ENCODE measurements at regions not wholly inside any gene's neighbourhood (a gene's known extent, or its start where the extent isn't known, plus 50 kb on each side); places are given as distances from the start of the nearest gene placed in this dataset.
A peak's percentile ranks its signal among the peaks of the same experiment; 100 is the strongest.

DNA sequence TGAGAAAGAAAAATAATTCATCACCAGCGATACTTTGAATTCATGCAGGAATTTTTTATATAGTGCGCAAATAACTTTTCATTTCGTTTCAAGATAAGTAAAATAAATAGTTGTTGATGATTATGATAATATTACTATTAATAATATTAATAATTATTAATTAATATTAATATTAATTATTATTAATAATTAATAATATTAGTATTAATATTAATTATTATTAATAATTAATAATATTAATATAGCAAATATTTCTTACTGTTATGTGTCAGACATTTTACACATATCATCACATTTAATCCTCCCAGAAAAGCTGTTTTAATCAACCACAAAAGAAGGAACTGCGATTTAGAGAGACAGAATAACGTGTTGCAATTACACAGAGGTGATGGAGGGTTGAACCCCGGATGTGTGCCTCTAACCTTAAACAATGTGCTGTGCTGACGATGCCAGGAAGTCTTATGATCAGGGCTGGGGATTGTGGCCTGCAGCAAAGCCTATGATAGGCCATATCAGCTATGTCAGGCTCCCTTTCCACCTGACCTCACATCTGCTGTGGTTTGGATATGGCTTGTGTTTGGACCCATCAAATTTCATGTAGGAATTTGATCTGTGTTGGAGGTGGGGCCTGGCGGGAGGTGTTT, 263.5 kb upstream of the NR2F2 start:
- H3K36me3 ChIP-seq (replicated peaks; ENCODE audit: low read depth, low read length) = no peaks in the 10 kb centered on the region
- no peak overlapping the region for H3K4me3 ChIP-seq (ENCODE audit: low read length)
- no peak overlapping the region for H3K4me2 ChIP-seq (ENCODE audit: low read length)
- H4K20me1 ChIP-seq (ENCODE audit: insufficient read depth, low read length) = no peaks in the 10 kb centered on the region
- TF ChIP-seq EZH2phosphoT487 (IDR thresholded peaks at IDR 0.05; ENCODE audit: low read depth) = no peak
- TF ChIP-seq, protein P1, sequence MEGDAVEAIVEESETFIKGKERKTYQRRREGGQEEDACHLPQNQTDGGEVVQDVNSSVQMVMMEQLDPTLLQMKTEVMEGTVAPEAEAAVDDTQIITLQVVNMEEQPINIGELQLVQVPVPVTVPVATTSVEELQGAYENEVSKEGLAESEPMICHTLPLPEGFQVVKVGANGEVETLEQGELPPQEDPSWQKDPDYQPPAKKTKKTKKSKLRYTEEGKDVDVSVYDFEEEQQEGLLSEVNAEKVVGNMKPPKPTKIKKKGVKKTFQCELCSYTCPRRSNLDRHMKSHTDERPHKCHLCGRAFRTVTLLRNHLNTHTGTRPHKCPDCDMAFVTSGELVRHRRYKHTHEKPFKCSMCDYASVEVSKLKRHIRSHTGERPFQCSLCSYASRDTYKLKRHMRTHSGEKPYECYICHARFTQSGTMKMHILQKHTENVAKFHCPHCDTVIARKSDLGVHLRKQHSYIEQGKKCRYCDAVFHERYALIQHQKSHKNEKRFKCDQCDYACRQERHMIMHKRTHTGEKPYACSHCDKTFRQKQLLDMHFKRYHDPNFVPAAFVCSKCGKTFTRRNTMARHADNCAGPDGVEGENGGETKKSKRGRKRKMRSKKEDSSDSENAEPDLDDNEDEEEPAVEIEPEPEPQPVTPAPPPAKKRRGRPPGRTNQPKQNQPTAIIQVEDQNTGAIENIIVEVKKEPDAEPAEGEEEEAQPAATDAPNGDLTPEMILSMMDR (IDR thresholded peaks at IDR 0.05; ENCODE audit: low read depth, low read length) = no peak
- no peak overlapping the region for H3K27ac ChIP-seq (ENCODE audit: low read length)
- H3K9ac ChIP-seq (ENCODE audit: low read length) = no peak overlapping the region
- no peaks in the 10 kb centered on the region for H3K9me3 ChIP-seq (ENCODE audit: insufficient read depth, low read length)
- peaks cover 15% of the 10 kb centered on the region for H3K4me1 ChIP-seq (ENCODE audit: low read length)
- no peaks in the 10 kb centered on the region for H3K79me2 ChIP-seq (ENCODE audit: low read length)
- no peaks in the 10 kb centered on the region for H3K27me3 ChIP-seq (ENCODE audit: low read depth, low read length)
- H2AFZ ChIP-seq (ENCODE audit: low read depth, low read length) = peak overlapping the region; percentile 57; the same call in 1 of the 2 replicates

DNA sequence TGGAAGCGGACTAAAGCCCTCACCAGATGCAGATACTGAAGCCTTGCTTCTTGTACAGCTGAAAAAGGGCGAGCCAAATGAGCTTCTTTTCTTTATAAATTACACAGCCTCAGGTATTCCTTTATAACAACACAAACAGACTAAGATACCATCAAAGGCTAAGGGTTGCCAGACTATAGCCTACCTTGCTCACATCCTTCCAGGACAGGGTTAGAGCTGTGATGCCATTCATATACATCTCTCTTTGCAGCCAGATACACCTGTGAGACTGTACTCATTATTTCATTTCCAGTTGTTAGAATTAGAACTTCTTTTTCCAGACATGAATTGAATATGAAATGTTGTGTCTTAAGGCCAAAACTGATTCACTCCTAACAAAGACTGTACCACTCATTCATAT, 262.8 kb upstream of the NR2F2 start:
- H3K36me3 ChIP-seq (replicated peaks; ENCODE audit: low read depth, low read length) = no peaks in the 10 kb centered on the region
- H3K9me3 ChIP-seq (ENCODE audit: insufficient read depth, low read length) = no peaks in the 10 kb centered on the region
- H3K27ac ChIP-seq (ENCODE audit: low read length) = no peak overlapping the region
- no peaks in the 10 kb centered on the region for H3K79me2 ChIP-seq (ENCODE audit: low read length)
- peaks cover 15% of the 10 kb centered on the region for H3K4me1 ChIP-seq (ENCODE audit: low read length)
- no peak overlapping the region for H3K4me2 ChIP-seq (ENCODE audit: low read length)
- H2AFZ ChIP-seq (ENCODE audit: low read depth, low read length) = no peak overlapping the region; the same call in 1 of the 2 replicates
- TF ChIP-seq EZH2phosphoT487 (IDR thresholded peaks at IDR 0.05; ENCODE audit: low read depth) = no peak
- TF ChIP-seq, protein P1 (IDR thresholded peaks at IDR 0.05; ENCODE audit: low read depth, low read length) = no peak
- no peak overlapping the region for H3K4me3 ChIP-seq (ENCODE audit: low read length)
- no peaks in the 10 kb centered on the region for H4K20me1 ChIP-seq (ENCODE audit: insufficient read depth, low read length)
- no peak overlapping the region for H3K9ac ChIP-seq (ENCODE audit: low read length)
- H3K27me3 ChIP-seq (ENCODE audit: low read depth, low read length) = no peaks in the 10 kb centered on the region

DNA sequence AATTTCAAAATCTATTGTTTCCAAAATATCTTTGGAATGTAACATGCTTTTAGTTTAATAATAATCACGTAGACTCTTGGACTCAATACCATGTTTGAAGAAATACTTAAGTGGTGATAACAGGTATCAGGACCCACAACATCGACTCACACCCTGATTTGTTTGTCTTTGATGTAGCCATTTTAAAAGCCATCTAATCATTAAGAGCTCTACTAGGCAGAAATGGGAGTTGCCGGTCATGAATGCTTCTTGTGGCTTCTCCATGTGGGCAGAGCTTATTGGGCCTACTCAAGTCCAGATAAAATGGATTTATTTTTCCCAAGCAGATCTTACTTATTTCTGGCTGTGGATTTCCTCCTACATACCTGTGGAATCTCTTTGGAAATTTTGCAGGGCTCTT, 261.6 kb upstream of the NR2F2 start:
- no peak overlapping the region for H3K4me3 ChIP-seq (ENCODE audit: low read length)

DNA sequence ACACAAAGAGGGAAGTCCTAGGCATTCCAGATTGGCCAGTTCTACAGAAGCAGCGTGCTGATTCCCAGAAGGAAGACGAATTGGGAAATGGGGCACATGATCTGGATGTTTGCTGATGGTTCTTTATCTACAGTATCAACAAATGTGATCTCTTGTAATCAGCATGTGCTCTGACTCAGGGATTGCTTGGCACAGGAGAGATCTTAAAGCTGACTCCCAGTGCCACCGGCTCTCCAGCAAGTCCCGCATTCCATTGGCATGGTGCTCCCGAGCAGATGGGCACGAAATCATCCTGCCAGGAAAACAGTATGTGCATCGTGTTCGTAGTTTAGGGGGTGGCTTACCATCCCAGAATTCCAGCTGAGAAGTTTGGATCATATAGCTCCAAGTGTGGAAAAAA, 259.9 kb upstream of the NR2F2 start:
- H2AFZ ChIP-seq (ENCODE audit: low read depth, low read length) = no peak overlapping the region
- no peaks in the 10 kb centered on the region for H3K36me3 ChIP-seq (replicated peaks; ENCODE audit: low read depth, low read length)
- H3K27me3 ChIP-seq (ENCODE audit: low read depth, low read length) = no peaks in the 10 kb centered on the region
- no peaks in the 10 kb centered on the region for H3K79me2 ChIP-seq (ENCODE audit: low read length)
- no peaks in the 10 kb centered on the region for H3K9me3 ChIP-seq (ENCODE audit: insufficient read depth, low read length)
- no peak overlapping the region for H3K27ac ChIP-seq (ENCODE audit: low read length)
- H4K20me1 ChIP-seq (ENCODE audit: insufficient read depth, low read length) = no peaks in the 10 kb centered on the region
- H3K4me2 ChIP-seq (ENCODE audit: low read length) = no peak overlapping the region
- no peak overlapping the region for H3K4me3 ChIP-seq (ENCODE audit: low read length)
- H3K9ac ChIP-seq (ENCODE audit: low read length) = no peak overlapping the region
- TF ChIP-seq, protein P1 (IDR thresholded peaks at IDR 0.05; ENCODE audit: low read depth, low read length) = no peak
- no peak for TF ChIP-seq EZH2phosphoT487 (IDR thresholded peaks at IDR 0.05; ENCODE audit: low read depth)
- H3K4me1 ChIP-seq (ENCODE audit: low read length) = peaks cover 5% of the 10 kb centered on the region; the same call in 1 of the 2 replicates

More for the DNA sequence above, 261.6 kb upstream of the NR2F2 start:
- Histone ChIP-seq H3K9ac (ENCODE audit: low read length) (no peak overlapping the region), H2AFZ (ENCODE audit: low read depth, low read length) (no peak overlapping the region), H3K79me2 (ENCODE audit: low read length) (no peaks in the 10 kb centered on the region), H3K9me3 (ENCODE audit: insufficient read depth, low read length) (no peaks in the 10 kb centered on the region), H3K27ac (ENCODE audit: low read length) (no peak overlapping the region), H3K4me2 (ENCODE audit: low read length) (no peak overlapping the region), H3K27me3 (ENCODE audit: low read depth, low read length) (no peaks in the 10 kb centered on the region), H4K20me1 (ENCODE audit: insufficient read depth, low read length) (no peaks in the 10 kb centered on the region), H3K4me1 (ENCODE audit: low read length) (peaks cover 11% of the 10 kb centered on the region), H3K36me3 (replicated peaks; ENCODE audit: low read depth, low read length) (no peaks in the 10 kb centered on the region)
- TF ChIP-seq, protein P1 (IDR thresholded peaks at IDR 0.05; ENCODE audit: low read depth, low read length) = no peak

Data from OCI-LY3 (cell line).